Heart left ventricle (tissue), 13 donors: ENCODE measurements at regions not wholly inside any gene's neighbourhood (a gene's known extent, or its start where the extent isn't known, plus 50 kb on each side); places are given as distances from the start of the nearest gene placed in this dataset.

Experiments used
- CTCF ChIP-seq, 12 donors: fragments of 200-600 bp; sonication (generic) in 4 of 12; IDR thresholded peaks; one replicate each; pipeline versions ENCODE4 v1.5.0 to v1.8.0; 2018 to 2022; ENCODE audit warnings: antibody characterized with exemption in 12 of 12, mild to moderate bottlenecking in 5 of 12
- POLR2A ChIP-seq, 2 donors: fragments of 450-650 bp; IDR thresholded peaks; one replicate each; pipeline ENCODE4 v1.6.1; 2017; ENCODE audit warnings: antibody characterized with exemption in 2 of 2, mild to moderate bottlenecking in 2 of 2, moderate library complexity in 2 of 2
- donor health status: ischemic (EF 13 %, LVEDD 7.1; RV severe dilation, severe dysfunction).
- donor health status: DM: no; HTN: yes; CAD: no.
- donor health status: DM: no; HTN: no; CAD: no.
- donor health status: ischemic (EF 25% LVEDD 6.9; RV normal size, moderate dysfunction).
- donor health status: ischemic (EF 25% LVEDD 5.7; RV mildly dilated, moderate dysfunction).
- donor health status: ischemic (EF 35%, LVEDD 5.7; RV mildly dilated, moderate dysfunction).
- donor health status: nonischemic (EF 11% LVEDD 7.7; RV severe dilation, severe dysfunction).
- donor health status: DM: yes; HTN: yes; CAD: no.
- donor health status: PGD.
- donor health status: ischemic (EF 29% LVEDD 5.4; RV normal size, mild dysfunction).
- donor health status: nonischemic (EF 23%, LVEDD 6.1; RV moderate dilation, normal function).

GRCh38 chr1:70659891-70660290, 248.8 kb downstream of the CTH start:
- TF ChIP-seq CTCF (IDR thresholded peaks at IDR 0.05) (no peak), POLR2A (IDR thresholded peaks at IDR 0.05) (no peak)
